ENCODE measurements at regions not wholly inside any gene's neighbourhood (a gene's known extent, or its start where the extent isn't known, plus 50 kb on each side); places are given as distances from the start of the nearest gene placed in this dataset.
"Not testable (repeated sequence)": the region's sequence is repeated elsewhere in the genome, so short reads cannot be mapped to it uniquely, and the experiment has no call there.

DNA sequence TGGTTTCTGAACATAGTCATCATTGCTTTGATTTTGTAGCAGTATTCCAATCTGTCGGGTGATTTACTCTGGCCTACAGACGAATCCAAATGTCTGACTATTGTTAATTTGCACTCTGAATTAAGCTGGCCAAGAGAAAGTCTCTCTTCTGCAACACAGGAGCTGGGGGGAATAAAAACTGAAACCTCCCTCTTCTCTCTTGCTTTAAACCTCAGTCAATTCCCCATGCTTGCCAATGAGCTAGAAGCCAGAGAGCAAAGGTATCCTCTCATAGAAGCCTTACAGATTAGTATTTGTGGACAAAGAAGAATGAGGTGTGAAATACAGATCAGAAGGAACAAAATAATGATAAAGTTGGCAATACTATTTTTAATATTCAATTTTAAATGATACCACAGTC is 353.9 kb upstream of the CDH10 start:
- Histone ChIP-seq H3K9me2 (replicated peaks; ENCODE audit: insufficient read depth, low read length) (no peaks in the 10 kb centered on the region), H3K27ac (ENCODE audit: low read length) (no peak overlapping the region), H3K36me3 (ENCODE audit: insufficient read depth, low read length) (no peaks in the 10 kb centered on the region), H3K79me2 (ENCODE audit: low read length) (no peaks in the 10 kb centered on the region), H4K20me1 (ENCODE audit: insufficient read depth, low read depth, low read length) (no peaks in the 10 kb centered on the region), H3K9me3 (ENCODE audit: low read length) (peaks cover 3% of the 10 kb centered on the region), H2AFZ (ENCODE audit: low read length) (no peak overlapping the region), H3K4me1 (ENCODE audit: low read length) (no peaks in the 10 kb centered on the region), H3K4me3 (ENCODE audit: low read length) (no peak overlapping the region), H3K4me2 (ENCODE audit: low read depth, low read length, poor library complexity, severe bottlenecking) (no peak overlapping the region), H3K9ac (ENCODE audit: low read length) (no peak overlapping the region), H3K27me3 (ENCODE audit: low read length) (no peaks in the 10 kb centered on the region)
- DNase-seq, result no peak

DNA sequence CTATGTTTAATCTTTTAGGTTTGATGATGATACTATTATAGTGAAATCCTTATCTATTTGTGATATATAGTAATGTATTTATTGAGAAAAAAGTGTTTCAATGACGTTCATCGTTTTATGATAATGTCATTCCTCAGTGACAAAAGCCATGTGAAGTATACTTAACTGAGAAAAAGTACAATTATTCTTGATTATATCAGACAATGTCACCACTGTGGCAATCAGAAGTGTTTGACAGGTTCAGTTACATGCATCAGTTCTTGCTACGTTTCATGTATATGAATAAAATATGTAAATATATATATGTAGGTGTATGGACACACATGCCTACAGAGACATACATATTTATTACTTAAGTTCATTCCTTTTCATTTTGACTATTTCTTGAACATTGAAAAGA is 341.5 kb upstream of the CDH10 start:
- no peaks in the 10 kb centered on the region for H3K79me2 ChIP-seq (ENCODE audit: low read length)
- no peak overlapping the region for H3K27ac ChIP-seq (ENCODE audit: low read length)
- H3K4me1 ChIP-seq (ENCODE audit: low read length), result no peaks in the 10 kb centered on the region
- no peaks in the 10 kb centered on the region for H4K20me1 ChIP-seq (ENCODE audit: insufficient read depth, low read depth, low read length)
- H2AFZ ChIP-seq (ENCODE audit: low read length), result no peak overlapping the region
- peaks cover 8% of the 10 kb centered on the region; the same call in 1 of the 2 replicates for H3K9me3 ChIP-seq (ENCODE audit: low read length)
- no peak overlapping the region for H3K4me2 ChIP-seq (ENCODE audit: low read depth, low read length, poor library complexity, severe bottlenecking)
- no peaks in the 10 kb centered on the region for H3K36me3 ChIP-seq (ENCODE audit: insufficient read depth, low read length)
- H3K9ac ChIP-seq (ENCODE audit: low read length), result no peak overlapping the region
- no peak overlapping the region for H3K4me3 ChIP-seq (ENCODE audit: low read length)
- H3K27me3 ChIP-seq (ENCODE audit: low read length), result no peaks in the 10 kb centered on the region
- no peaks in the 10 kb centered on the region for H3K9me2 ChIP-seq (replicated peaks; ENCODE audit: insufficient read depth, low read length)
- no peak for DNase-seq

DNA sequence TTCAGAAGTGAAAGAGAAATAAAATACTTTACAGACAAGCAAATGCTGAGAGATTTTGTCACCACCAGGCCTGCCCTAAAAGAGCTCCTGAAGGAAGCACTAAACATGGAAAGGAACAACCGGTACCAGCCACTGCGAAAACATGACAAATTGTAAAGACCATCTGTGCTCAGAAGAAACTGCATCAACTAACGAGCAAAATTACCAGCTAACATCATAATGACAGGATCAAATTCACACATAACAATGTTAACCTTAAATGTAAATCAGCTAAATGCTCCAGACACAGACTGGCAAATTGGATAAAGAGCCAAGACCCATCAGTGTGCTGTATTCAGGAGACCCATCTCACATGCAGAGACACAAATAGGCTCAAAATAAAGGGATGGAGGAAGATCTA is 333.8 kb upstream of the CDH10 start:
- H3K9ac ChIP-seq (ENCODE audit: low read length); H4K20me1 ChIP-seq (ENCODE audit: insufficient read depth, low read depth, low read length); DNase-seq; H2AFZ ChIP-seq (ENCODE audit: low read length); H3K27me3 ChIP-seq (ENCODE audit: low read length); H3K79me2 ChIP-seq (ENCODE audit: low read length); H3K9me2 ChIP-seq (replicated peaks; ENCODE audit: insufficient read depth, low read length); H3K9me3 ChIP-seq (ENCODE audit: low read length); H3K4me1 ChIP-seq (ENCODE audit: low read length); H3K27ac ChIP-seq (ENCODE audit: low read length); H3K36me3 ChIP-seq (ENCODE audit: insufficient read depth, low read length); H3K4me3 ChIP-seq (ENCODE audit: low read length); H3K4me2 ChIP-seq (ENCODE audit: low read depth, low read length, poor library complexity, severe bottlenecking): not testable (repeated sequence)

DNA sequence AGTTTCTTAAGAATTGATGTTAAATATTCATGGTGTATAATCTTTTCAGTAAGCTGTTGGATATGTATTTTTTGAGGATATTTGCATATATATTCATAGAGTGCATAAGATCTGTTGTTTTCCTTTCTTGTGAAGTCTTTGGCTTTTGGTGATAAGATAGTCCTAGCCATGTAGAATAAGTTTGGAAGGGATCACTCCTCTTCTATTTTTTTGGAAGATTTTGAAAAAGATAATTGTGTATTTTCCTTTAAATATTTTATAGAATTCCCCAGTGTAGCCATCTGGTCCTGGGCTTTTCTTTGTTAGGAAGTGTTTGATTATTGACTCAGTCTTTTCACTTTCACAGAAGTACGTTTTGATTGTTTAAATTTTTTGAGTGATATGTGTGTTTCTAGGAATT is 318.8 kb upstream of the CDH10 start:
- H3K4me3 ChIP-seq (ENCODE audit: low read length), result no peak overlapping the region
- no peaks in the 10 kb centered on the region; the same call in 1 of the 2 replicates for H3K9me3 ChIP-seq (ENCODE audit: low read length)
- H3K27me3 ChIP-seq (ENCODE audit: low read length), result no peaks in the 10 kb centered on the region
- no peaks in the 10 kb centered on the region for H3K79me2 ChIP-seq (ENCODE audit: low read length)
- H3K4me2 ChIP-seq (ENCODE audit: low read depth, low read length, poor library complexity, severe bottlenecking), result no peak overlapping the region
- H2AFZ ChIP-seq (ENCODE audit: low read length), result no peak overlapping the region
- H3K27ac ChIP-seq (ENCODE audit: low read length), result no peak overlapping the region
- H3K9me2 ChIP-seq (replicated peaks; ENCODE audit: insufficient read depth, low read length), result no peaks in the 10 kb centered on the region
- H3K4me1 ChIP-seq (ENCODE audit: low read length), result no peaks in the 10 kb centered on the region
- no peak for DNase-seq
- H3K9ac ChIP-seq (ENCODE audit: low read length), result no peak overlapping the region
- H3K36me3 ChIP-seq (ENCODE audit: insufficient read depth, low read length), result no peaks in the 10 kb centered on the region
- H4K20me1 ChIP-seq (ENCODE audit: insufficient read depth, low read depth, low read length), result no peaks in the 10 kb centered on the region

DNA sequence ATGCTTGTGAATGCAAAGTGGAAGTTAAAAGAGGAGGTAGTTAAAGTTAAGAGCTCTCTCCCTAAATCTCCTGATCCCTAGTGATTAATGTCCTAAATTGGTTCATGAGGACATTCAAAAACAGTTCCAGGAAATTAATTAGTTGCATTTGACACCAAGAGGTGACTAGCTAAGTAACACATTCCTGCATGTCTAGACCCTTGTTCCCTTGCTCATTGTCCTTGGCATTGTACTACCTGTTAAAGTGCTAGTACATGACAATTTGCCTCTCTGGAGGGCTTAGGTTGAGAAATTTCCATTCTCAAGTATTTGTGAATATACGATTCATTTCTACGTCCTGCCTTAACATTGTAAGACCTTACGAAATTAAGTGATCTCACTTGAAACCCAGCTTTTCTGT is 278.6 kb upstream of the CDH10 start:
- Histone ChIP-seq H3K36me3 (ENCODE audit: insufficient read depth, low read length) (no peaks in the 10 kb centered on the region), H3K4me2 (ENCODE audit: low read depth, low read length, poor library complexity, severe bottlenecking) (no peak overlapping the region), H3K9ac (ENCODE audit: low read length) (no peak overlapping the region), H3K4me3 (ENCODE audit: low read length) (no peak overlapping the region), H4K20me1 (ENCODE audit: insufficient read depth, low read depth, low read length) (no peaks in the 10 kb centered on the region), H3K9me3 (ENCODE audit: low read length) (no peaks in the 10 kb centered on the region), H3K4me1 (ENCODE audit: low read length) (no peaks in the 10 kb centered on the region), H2AFZ (ENCODE audit: low read length) (no peak overlapping the region), H3K27ac (ENCODE audit: low read length) (no peak overlapping the region), H3K9me2 (replicated peaks; ENCODE audit: insufficient read depth, low read length) (no peaks in the 10 kb centered on the region), H3K79me2 (ENCODE audit: low read length) (no peaks in the 10 kb centered on the region), H3K27me3 (ENCODE audit: low read length) (no peaks in the 10 kb centered on the region)
- no peak for DNase-seq

DNA sequence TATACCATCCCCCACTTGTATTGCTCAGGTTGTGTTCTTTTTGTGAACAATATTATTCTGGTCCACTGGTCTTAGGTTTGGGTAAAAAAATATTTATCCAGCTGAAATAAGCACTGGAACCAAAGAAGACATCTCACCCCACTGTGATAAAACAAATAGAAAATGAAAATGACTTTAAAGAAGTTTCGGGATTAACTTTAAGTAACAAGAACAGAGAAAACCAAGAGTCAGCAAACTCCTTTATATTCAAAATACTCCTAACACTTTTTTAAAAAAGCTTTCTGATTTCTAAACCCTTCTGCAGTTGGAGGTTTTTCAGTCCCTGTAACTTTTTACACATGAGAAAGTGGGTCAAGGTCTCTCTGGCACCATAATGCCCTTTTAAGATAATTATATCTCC is 273.9 kb upstream of the CDH10 start:
- H3K27me3 ChIP-seq (ENCODE audit: low read length), result no peaks in the 10 kb centered on the region
- no peak for DNase-seq
- no peaks in the 10 kb centered on the region for H3K9me2 ChIP-seq (replicated peaks; ENCODE audit: insufficient read depth, low read length)
- no peaks in the 10 kb centered on the region for H3K79me2 ChIP-seq (ENCODE audit: low read length)
- no peaks in the 10 kb centered on the region for H4K20me1 ChIP-seq (ENCODE audit: insufficient read depth, low read depth, low read length)
- H3K4me3 ChIP-seq (ENCODE audit: low read length), result no peak overlapping the region
- H2AFZ ChIP-seq (ENCODE audit: low read length), result no peak overlapping the region
- H3K4me2 ChIP-seq (ENCODE audit: low read depth, low read length, poor library complexity, severe bottlenecking), result no peak overlapping the region
- no peaks in the 10 kb centered on the region for H3K36me3 ChIP-seq (ENCODE audit: insufficient read depth, low read length)
- H3K9me3 ChIP-seq (ENCODE audit: low read length), result no peaks in the 10 kb centered on the region; the same call in 1 of the 2 replicates
- H3K27ac ChIP-seq (ENCODE audit: low read length), result no peak overlapping the region
- H3K9ac ChIP-seq (ENCODE audit: low read length), result no peak overlapping the region
- no peaks in the 10 kb centered on the region for H3K4me1 ChIP-seq (ENCODE audit: low read length)

DNA sequence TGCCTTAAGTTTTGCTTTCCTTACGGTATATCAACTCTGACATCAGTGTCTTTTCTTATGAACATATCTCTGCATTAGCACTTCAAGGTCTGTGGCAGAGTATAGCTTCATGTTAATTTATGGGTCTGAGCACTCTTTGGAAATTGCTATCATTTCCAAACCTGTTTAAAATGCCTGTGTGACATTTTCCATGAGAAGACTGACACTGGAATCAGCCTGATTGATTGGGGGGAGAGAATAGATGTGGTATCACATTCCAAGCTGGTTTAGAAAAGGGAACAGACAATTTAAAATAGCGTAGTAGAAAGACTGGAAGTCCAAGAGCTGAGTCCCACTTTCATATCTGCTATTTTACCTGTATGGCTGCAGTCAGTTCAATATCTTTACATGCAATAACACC is 272.1 kb upstream of the CDH10 start:
- no peak for DNase-seq
- Histone ChIP-seq H2AFZ (ENCODE audit: low read length) (no peak overlapping the region), H3K79me2 (ENCODE audit: low read length) (no peaks in the 10 kb centered on the region), H4K20me1 (ENCODE audit: insufficient read depth, low read depth, low read length) (no peaks in the 10 kb centered on the region), H3K36me3 (ENCODE audit: insufficient read depth, low read length) (no peaks in the 10 kb centered on the region), H3K27me3 (ENCODE audit: low read length) (no peaks in the 10 kb centered on the region), H3K27ac (ENCODE audit: low read length) (no peak overlapping the region), H3K9me3 (ENCODE audit: low read length) (peaks cover 4% of the 10 kb centered on the region; the same call in 1 of the 2 replicates), H3K4me3 (ENCODE audit: low read length) (no peak overlapping the region), H3K9me2 (replicated peaks; ENCODE audit: insufficient read depth, low read length) (no peaks in the 10 kb centered on the region), H3K4me1 (ENCODE audit: low read length) (no peaks in the 10 kb centered on the region), H3K9ac (ENCODE audit: low read length) (no peak overlapping the region), H3K4me2 (ENCODE audit: low read depth, low read length, poor library complexity, severe bottlenecking) (no peak overlapping the region)

DNA sequence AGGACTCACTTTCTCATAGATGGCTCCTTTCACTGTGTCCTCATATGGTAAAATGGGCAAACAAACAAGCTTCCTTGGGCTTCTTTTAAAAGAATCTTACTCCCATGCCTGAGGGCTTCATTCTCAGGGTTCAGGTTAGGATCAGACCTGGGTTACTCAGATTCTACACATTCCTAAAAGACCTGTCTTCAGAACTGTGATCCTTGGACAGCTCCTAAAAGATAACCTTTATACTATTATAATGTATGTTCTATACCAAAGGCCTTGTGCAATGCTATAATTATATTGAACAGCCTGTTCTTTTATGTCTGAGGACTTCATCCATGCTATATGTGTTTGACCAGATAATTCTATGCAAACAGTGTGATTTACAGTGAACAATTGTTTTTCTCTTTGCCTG is 264.4 kb upstream of the CDH10 start:
- Histone ChIP-seq H3K9me2 (replicated peaks; ENCODE audit: insufficient read depth, low read length) (no peaks in the 10 kb centered on the region), H3K36me3 (ENCODE audit: insufficient read depth, low read length) (no peaks in the 10 kb centered on the region), H3K4me3 (ENCODE audit: low read length) (no peak overlapping the region), H3K4me1 (ENCODE audit: low read length) (no peaks in the 10 kb centered on the region), H3K9me3 (ENCODE audit: low read length) (peaks cover 5% of the 10 kb centered on the region; the same call in 1 of the 2 replicates), H3K9ac (ENCODE audit: low read length) (no peak overlapping the region), H4K20me1 (ENCODE audit: insufficient read depth, low read depth, low read length) (no peaks in the 10 kb centered on the region), H3K27ac (ENCODE audit: low read length) (no peak overlapping the region), H2AFZ (ENCODE audit: low read length) (no peak overlapping the region), H3K79me2 (ENCODE audit: low read length) (no peaks in the 10 kb centered on the region), H3K27me3 (ENCODE audit: low read length) (no peaks in the 10 kb centered on the region), H3K4me2 (ENCODE audit: low read depth, low read length, poor library complexity, severe bottlenecking) (no peak overlapping the region)
- DNase-seq, result no peak

DNA sequence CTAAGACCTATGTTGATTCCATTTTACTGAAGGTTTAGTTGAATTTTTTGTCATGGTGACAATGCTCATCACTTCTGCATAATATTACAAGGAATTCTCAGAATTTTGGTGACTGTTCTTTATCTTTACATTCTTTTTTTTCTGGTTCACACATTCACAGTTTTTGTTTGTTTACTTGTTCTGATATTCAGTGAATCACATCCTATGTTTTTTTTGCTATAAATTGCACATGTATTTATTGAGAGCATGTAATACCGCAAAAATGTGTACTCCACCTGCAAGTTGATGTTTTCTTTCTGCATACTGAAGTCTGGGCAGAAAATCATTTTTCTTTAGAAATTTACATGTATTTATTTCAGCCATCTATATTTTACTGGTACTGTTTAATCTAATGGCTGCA is 261.9 kb upstream of the CDH10 start:
- H3K27me3 ChIP-seq (ENCODE audit: low read length), result no peaks in the 10 kb centered on the region
- H3K79me2 ChIP-seq (ENCODE audit: low read length), result no peaks in the 10 kb centered on the region
- H3K4me3 ChIP-seq (ENCODE audit: low read length), result no peak overlapping the region
- no peaks in the 10 kb centered on the region for H3K9me2 ChIP-seq (replicated peaks; ENCODE audit: insufficient read depth, low read length)
- H3K4me2 ChIP-seq (ENCODE audit: low read depth, low read length, poor library complexity, severe bottlenecking), result no peak overlapping the region
- DNase-seq, result no peak
- H3K9me3 ChIP-seq (ENCODE audit: low read length), result no peaks in the 10 kb centered on the region
- no peaks in the 10 kb centered on the region for H3K4me1 ChIP-seq (ENCODE audit: low read length)
- no peak overlapping the region for H3K9ac ChIP-seq (ENCODE audit: low read length)
- H3K36me3 ChIP-seq (ENCODE audit: insufficient read depth, low read length), result no peaks in the 10 kb centered on the region
- H2AFZ ChIP-seq (ENCODE audit: low read length), result no peak overlapping the region
- no peak overlapping the region for H3K27ac ChIP-seq (ENCODE audit: low read length)
- no peaks in the 10 kb centered on the region for H4K20me1 ChIP-seq (ENCODE audit: insufficient read depth, low read depth, low read length)
